ENCODE measurements at regions not wholly inside any gene's neighbourhood (a gene's known extent, or its start where the extent isn't known, plus 50 kb on each side); places are given as distances from the start of the nearest gene placed in this dataset.

- TF ChIP-seq CTCF (IDR thresholded peaks at IDR 0.05; ENCODE audit: low read depth, low read length), result no peak
- in situ Hi-C loops (cut with HindIII; ENCODE audit: low sequenced_read_pairs), result no loop called here
- no peak overlapping the region for H3K4me3 ChIP-seq (ENCODE audit: low read depth, low read length)
- DNase-seq (ENCODE audit: low read depth, low spot score), result no peak
These were observed 524.1 kb upstream of the TBX3 start for GRCh38 chr12:115208098-115208497.

GRCh38 chr12:115207216-115207915 lies 523.4 kb upstream of the TBX3 start:
- no peak for TF ChIP-seq CTCF (IDR thresholded peaks at IDR 0.05; ENCODE audit: low read depth, low read length)
- in situ Hi-C loops (cut with HindIII; ENCODE audit: low sequenced_read_pairs), result no loop called here
- DNase-seq (ENCODE audit: low read depth, low spot score), result no peak
- no peak overlapping the region for H3K4me3 ChIP-seq (ENCODE audit: low read depth, low read length)

GRCh38 chr12:115206801-115207200 lies 522.8 kb upstream of the TBX3 start:
- TF ChIP-seq CTCF (IDR thresholded peaks at IDR 0.05; ENCODE audit: low read depth, low read length), result no peak
- H3K4me3 ChIP-seq (ENCODE audit: low read depth, low read length), result no peak overlapping the region
- DNase-seq (ENCODE audit: low read depth, low spot score), result no peak
- in situ Hi-C loops (cut with HindIII; ENCODE audit: low sequenced_read_pairs), result no loop called here

GRCh38 chr12:115205755-115206308 lies 521.9 kb upstream of the TBX3 start:
- no peak for DNase-seq (ENCODE audit: low read depth, low spot score)
- in situ Hi-C loops (cut with HindIII; ENCODE audit: low sequenced_read_pairs), result no loop called here
- no peak for TF ChIP-seq CTCF (IDR thresholded peaks at IDR 0.05; ENCODE audit: low read depth, low read length)
- H3K4me3 ChIP-seq (ENCODE audit: low read depth, low read length), result no peak overlapping the region

GRCh38 chr12:115204957-115205754 lies 521.2 kb upstream of the TBX3 start:
- TF ChIP-seq CTCF (IDR thresholded peaks at IDR 0.05; ENCODE audit: low read depth, low read length), result no peak
- H3K4me3 ChIP-seq (ENCODE audit: low read depth, low read length), result no peak overlapping the region
- in situ Hi-C loops (cut with HindIII; ENCODE audit: low sequenced_read_pairs), result no loop called here
- DNase-seq (ENCODE audit: low read depth, low spot score), result peak; percentile 39

- DNase-seq (ENCODE audit: low read depth, low spot score), result peak; percentile 67
- in situ Hi-C loops (cut with HindIII; ENCODE audit: low sequenced_read_pairs), result no loop called here
- TF ChIP-seq CTCF (IDR thresholded peaks at IDR 0.05; ENCODE audit: low read depth, low read length), result no peak
- no peak overlapping the region for H3K4me3 ChIP-seq (ENCODE audit: low read depth, low read length)
These were observed 519.7 kb upstream of the TBX3 start for GRCh38 chr12:115203701-115204100.

Measured in astrocyte of the spinal cord (primary cell).